SH-SY5Y (cell line): ENCODE measurements at regions not wholly inside any gene's neighbourhood (a gene's known extent, or its start where the extent isn't known, plus 50 kb on each side); places are given as distances from the start of the nearest gene placed in this dataset.

Experiments used
- GATA2 ChIP-seq: IDR thresholded peaks from 2 replicates; pipeline ENCODE4 v1.6.1; 2011; ENCODE audit warnings: mild to moderate bottlenecking, low read depth, low read length
- GATA3 ChIP-seq: IDR thresholded peaks from 2 replicates; pipeline ENCODE4 v1.6.1; 2011; ENCODE audit warnings: low read depth, mild to moderate bottlenecking, low read length, moderate library complexity

- TF ChIP-seq GATA3 = no peak
- no peak for TF ChIP-seq GATA2
Measured at GRCh38 chr9:19876569-19877316, 87.9 kb upstream of the SLC24A2 start.
